SK-N-SH (cell line): ENCODE measurements at regions not wholly inside any gene's neighbourhood (a gene's known extent, or its start where the extent isn't known, plus 50 kb on each side); places are given as distances from the start of the nearest gene placed in this dataset.
"Not testable (repeated sequence)": the region's sequence is repeated elsewhere in the genome, so short reads cannot be mapped to it uniquely, and the experiment has no call there.

Experiments used
- CTCF ChIA-PET: fragments of 300-600, 350-600 bp; formaldehyde crosslinking; extraction: SDS; loops from one replicate; lab custom pipeline; 2021; lab: Yijun Ruan, JAX
- POLR2A ChIA-PET: fragments of 350-600 bp; sonication (Branson Sonifier 250); formaldehyde crosslinking; extraction: SDS; loops from one replicate; lab custom pipeline; 2020; ENCODE audit warnings: antibody characterized with exemption, inconsistent platforms; lab: Yijun Ruan, JAX
- DNase-seq: peaks from one replicate; pipeline ENCODE4 v3.0.0; 2012
- H2AFZ ChIP-seq: fragments of 200-600 bp; sonication (generic); 2 replicates; pipeline ENCODE4 v1.8.1; 2016; ENCODE audit warnings: antibody characterized with exemption, mild to moderate bottlenecking, low read depth
- H3F3A ChIP-seq: fragments of 200-600 bp; sonication (generic); replicated peaks from 2 replicates; pipeline ENCODE3; 2016; ENCODE audit warnings: antibody characterized with exemption, mild to moderate bottlenecking; ENCODE audit not compliant: insufficient read depth
- H3K27ac ChIP-seq, 2 experiments: fragments of 200-500 bp in 1 of 2; fragments of 200-600 bp in 1 of 2; sonication (Bioruptor generic) in 1 of 2; sonication (generic), shearing (Covaris generic) in 1 of 2; 2 replicates each; pipeline versions ENCODE4 v1.5.1 to v1.6.1; 2014 to 2016; ENCODE audit warnings: low read depth in 2 of 2, inconsistent platforms in 1 of 2, low read length in 1 of 2, mild to moderate bottlenecking in 1 of 2, mixed read lengths in 1 of 2
- H3K27me3 ChIP-seq: fragments of 200-600 bp; sonication (generic), shearing (Covaris generic); 2 replicates; pipeline ENCODE4 v1.6.1; 2016; ENCODE audit warnings: mixed run types; ENCODE audit not compliant: insufficient read depth
- H3K36me3 ChIP-seq, 2 experiments: fragments of 200-500 bp in 1 of 2; fragments of 200-600 bp in 1 of 2; sonication (Bioruptor generic) in 1 of 2; sonication (generic) in 1 of 2; replicated peaks in 1 of 2; 2 replicates each; pipeline versions ENCODE3 to v1.5.1; 2014 to 2016; ENCODE audit warnings: low read length in 1 of 2, mild to moderate bottlenecking in 1 of 2; ENCODE audit not compliant: insufficient read depth in 2 of 2, control insufficient read depth in 1 of 2
- H3K4me1 ChIP-seq, 2 experiments: fragments of 200-500 bp in 1 of 2; fragments of 200-600 bp in 1 of 2; sonication (Bioruptor generic) in 1 of 2; sonication (generic), shearing (Covaris generic) in 1 of 2; 2 replicates each; pipeline versions ENCODE4 v1.5.1 to v1.6.1; 2014 to 2016; ENCODE audit warnings: low read depth in 1 of 2, low read length in 1 of 2, mixed run types in 1 of 2; ENCODE audit not compliant: insufficient read depth in 2 of 2, control insufficient read depth in 1 of 2
- H3K4me2 ChIP-seq: fragments of 200-600 bp; sonication (generic), shearing (Covaris generic); 2 replicates; pipeline ENCODE4 v1.6.1; 2017; ENCODE audit warnings: mixed run types
- H3K4me3 ChIP-seq, 2 experiments: fragments of 200-500 bp in 1 of 2; fragments of 200-600 bp in 1 of 2; sonication (Bioruptor generic) in 1 of 2; sonication (generic), shearing (Covaris generic) in 1 of 2; 2 replicates each; pipeline versions ENCODE4 v1.5.1 to v1.8.1; 2014 to 2016; ENCODE audit warnings: low read depth in 2 of 2, inconsistent platforms in 1 of 2, low read length in 1 of 2, mild to moderate bottlenecking in 1 of 2, mixed read lengths in 1 of 2, moderate library complexity in 1 of 2
- H3K79me2 ChIP-seq: fragments of 200-600 bp; sonication (generic); 2 replicates; pipeline ENCODE4 v1.8.1; 2017; ENCODE audit warnings: mild to moderate bottlenecking; ENCODE audit not compliant: insufficient read depth
- H3K9ac ChIP-seq: fragments of 200-600 bp; sonication (generic); 2 replicates; pipeline ENCODE4 v1.6.1; 2017; ENCODE audit warnings: mixed run types
- H3K9me2 ChIP-seq: fragments of 200-600 bp; sonication (generic); 2 replicates; pipeline ENCODE4 v1.6.1; 2017; ENCODE audit warnings: mixed run types
- H3K9me3 ChIP-seq: fragments of 200-600 bp; sonication (generic); 2 replicates; pipeline ENCODE4 v1.6.1; 2017; ENCODE audit warnings: mixed run types, mild to moderate bottlenecking, moderate library complexity
- H4K20me1 ChIP-seq: fragments of 200-600 bp; sonication (generic); 2 replicates; pipeline ENCODE4 v1.6.1; 2017; ENCODE audit warnings: mild to moderate bottlenecking, mixed run types; ENCODE audit not compliant: insufficient read depth
- EZH2phosphoT487 ChIP-seq: fragments of 200-600 bp; sonication (generic); IDR thresholded peaks from 2 replicates; pipeline ENCODE4 v1.6.1; 2017; ENCODE audit warnings: low read depth, mixed run types, mild to moderate bottlenecking, antibody characterized with exemption, moderate library complexity, borderline replicate concordance
- FOXM1 ChIP-seq: IDR thresholded peaks from 2 replicates; pipeline ENCODE4 v1.4.0; 2012; ENCODE audit warnings: low read depth, mild to moderate bottlenecking
- GABPA ChIP-seq: IDR thresholded peaks from 2 replicates; pipeline ENCODE4 v1.4.0; 2012; ENCODE audit warnings: low read depth, mild to moderate bottlenecking
- GATA2 ChIP-seq: sonication (generic); formaldehyde crosslinking; IDR thresholded peaks from 2 replicates; pipeline ENCODE4 v1.5.0; 2020; ENCODE audit warnings: mild to moderate bottlenecking, missing genetic modification reagents
- MEF2A ChIP-seq: IDR thresholded peaks from 2 replicates; pipeline ENCODE4 v1.4.0; 2012; ENCODE audit warnings: low read depth, borderline replicate concordance
- MXI1 ChIP-seq: IDR thresholded peaks from 2 replicates; pipeline ENCODE4 v1.6.1; 2012; ENCODE audit warnings: mild to moderate bottlenecking, low read depth, low read length, improper control_type of control experiment
- NFIC ChIP-seq: IDR thresholded peaks from 2 replicates; pipeline ENCODE4 v1.4.0; 2012; ENCODE audit warnings: borderline replicate concordance
- PBX3 ChIP-seq: IDR thresholded peaks from 2 replicates; pipeline ENCODE4; 2012
- POLR2AphosphoS5 ChIP-seq: IDR thresholded peaks from 2 replicates; pipeline ENCODE4 v1.6.1; 2012; ENCODE audit warnings: low read depth, low read length
- RAD21 ChIP-seq: IDR thresholded peaks from 2 replicates; pipeline ENCODE4 v1.6.1; 2012; ENCODE audit warnings: mild to moderate bottlenecking, low read length
- RCOR1 ChIP-seq: fragments of 150-350 bp; IDR thresholded peaks from 2 replicates; pipeline ENCODE4 v1.6.1; 2017; ENCODE audit warnings: antibody characterized with exemption, low read length
- RFX5 ChIP-seq: IDR thresholded peaks from 2 replicates; pipeline ENCODE4 v1.6.1; 2012; ENCODE audit warnings: mild to moderate bottlenecking, improper control_type of control experiment, low read length
- TAF1 ChIP-seq: IDR thresholded peaks from 2 replicates; pipeline ENCODE4 v1.6.1; 2012; ENCODE audit warnings: low read depth, mild to moderate bottlenecking, low read length, moderate library complexity, borderline replicate concordance
- USF1 ChIP-seq: IDR thresholded peaks from 2 replicates; pipeline ENCODE4 v1.4.0; 2012; ENCODE audit warnings: low read depth, borderline replicate concordance
- USF2 ChIP-seq: fragments of 150-350 bp; IDR thresholded peaks from 2 replicates; pipeline ENCODE4 v1.6.1; 2017; ENCODE audit warnings: antibody characterized with exemption, low read length, low read depth, borderline replicate concordance
- YY1 ChIP-seq: IDR thresholded peaks from 2 replicates; pipeline ENCODE4 v1.4.0; 2012; ENCODE audit warnings: low read depth, mild to moderate bottlenecking
- WGBS: methylation state at CpG from one replicate; pipeline ENCODE4 v1.1.6; 2017; ENCODE audit warnings: low lambda C conversion rate; 5-methylcytosine and 5-hydroxymethylcytosine counted together
- TF ChIP-seq, protein P1 (sequence below): IDR thresholded peaks from 2 replicates; pipeline ENCODE4 v1.4.0; 2012; ENCODE audit warnings: low read depth

DNA sequence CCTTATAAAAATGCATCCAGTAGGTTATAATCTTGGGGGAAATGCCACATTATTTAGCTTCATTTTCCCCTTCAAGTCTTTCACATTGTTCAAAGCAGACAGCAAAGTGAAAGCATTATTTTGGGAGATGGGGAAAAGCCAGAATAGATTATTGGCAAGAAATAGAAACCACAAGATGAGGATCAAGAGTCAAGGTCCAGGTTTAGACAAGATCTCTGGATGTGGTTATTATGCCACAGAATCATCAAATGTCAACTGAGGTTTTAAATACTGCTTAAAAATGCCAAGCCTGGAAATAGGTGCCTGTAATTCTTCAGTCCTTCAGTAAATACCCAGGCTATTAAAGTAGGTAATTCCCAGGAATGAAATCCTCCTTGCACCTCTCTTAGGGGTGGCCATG, 65.1 kb upstream of the ALOX12 start (continued):
- TF ChIP-seq GABPA (no peak), PBX3 (peak; percentile 37; the same call in 1 of the 2 replicates), NFIC (peak; percentile 53), GATA2 (no peak), USF1 (no peak), TAF1 (no peak), FOXM1 (no peak)
- TF ChIP-seq, all 33 proteins: peak for 5

DNA sequence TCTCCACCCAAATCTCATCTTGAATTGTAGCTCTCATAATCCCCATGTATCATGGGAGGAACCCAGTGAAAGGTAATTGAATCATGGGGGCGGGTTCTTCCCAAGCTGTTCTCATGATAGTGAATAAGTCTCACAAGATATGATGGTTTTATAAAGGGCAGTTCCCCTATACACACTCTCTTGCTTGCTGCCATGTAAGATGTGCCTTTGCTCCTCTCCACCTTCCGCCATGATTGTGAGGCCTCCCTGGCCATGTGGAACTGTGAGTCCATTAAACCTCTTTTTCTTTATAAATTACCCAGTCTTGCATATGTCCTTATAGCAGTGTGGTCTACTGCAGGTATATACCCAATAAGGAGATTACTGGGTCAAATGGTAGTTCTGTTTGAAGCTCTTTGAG, 61.3 kb upstream of the ALOX12 start:
- H3K9me3 ChIP-seq, H3K4me3 ChIP-seq, H3K9me2 ChIP-seq, DNase-seq, H3K27ac ChIP-seq, H3K4me1 ChIP-seq, H3K9ac ChIP-seq, H3K36me3 ChIP-seq, H2AFZ ChIP-seq, H4K20me1 ChIP-seq, H3K4me2 ChIP-seq, H3F3A ChIP-seq, H3K27me3 ChIP-seq, POLR2A ChIA-PET: not testable (repeated sequence)
- WGBS = 49% methylated on average over 2 of the region's 2 CpGs
- CTCF ChIA-PET = interaction anchor here (1.8 to 2.7 kb wide), 3 partner anchors 20 to 24 kb away, joined by 6 to 15 read pairs (median 10); no protein-coding TSS in a partner anchor
- peaks cover 40% of the 10 kb centered on the region for H3K79me2 ChIP-seq

GRCh38 chr17:6936370-6937028, 59.4 kb upstream of the ALOX12 start:
- Histone ChIP-seq H3K9me2 (no peaks in the 10 kb centered on the region), H3K36me3 (peaks cover 0 to 8% of the 10 kb centered on the region in 2 experiments), H4K20me1 (no peaks in the 10 kb centered on the region), H3K9me3 (no peaks in the 10 kb centered on the region), H3K9ac (peak overlapping the region; percentile 88), H3K4me2 (peak overlapping the region; percentile 91), H3F3A (peaks cover 4% of the 10 kb centered on the region), H3K79me2 (peaks cover 41% of the 10 kb centered on the region), H2AFZ (peak overlapping the region; percentile 90), H3K27me3 (no peaks in the 10 kb centered on the region), H3K4me3 (peak overlapping the region; percentile 53 to 74), H3K4me1 (no peaks in the 10 kb centered on the region), H3K27ac (peak overlapping the region; percentile 24 to 92; a peak in 3 of 4 replicates)
- POLR2A ChIA-PET = no interaction called here
- CTCF ChIA-PET = interaction anchor here (0.9 to 1.8 kb wide), 2 partner anchors 26 to 68 kb away, joined by 3 to 10 read pairs; no protein-coding TSS in a partner anchor
- peak; percentile 33 for DNase-seq
- 18% methylated on average over 8 of the region's 8 CpGs for WGBS
- TF ChIP-seq PBX3 (peak; percentile 73), RAD21 (no peak), YY1 (no peak), GATA2 (no peak), NFIC (no peak), RCOR1 (no peak), FOXM1 (no peak), USF1 (no peak), USF2 (no peak), EZH2phosphoT487 (no peak), POLR2AphosphoS5 (peak; percentile 41; the same call in 1 of the 2 replicates), MEF2A (no peak), GABPA (no peak), MXI1 (no peak), RFX5 (peak; percentile 66; the same call in 1 of the 2 replicates)
- TF ChIP-seq, protein P1, sequence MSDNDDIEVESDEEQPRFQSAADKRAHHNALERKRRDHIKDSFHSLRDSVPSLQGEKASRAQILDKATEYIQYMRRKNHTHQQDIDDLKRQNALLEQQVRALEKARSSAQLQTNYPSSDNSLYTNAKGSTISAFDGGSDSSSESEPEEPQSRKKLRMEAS = no peak
